HG02885 (cell line): ENCODE measurements at regions not wholly inside any gene's neighbourhood (a gene's known extent, or its start where the extent isn't known, plus 50 kb on each side); places are given as distances from the start of the nearest gene placed in this dataset.

Experiments used
- ATAC-seq: cut with Tn5 transposase; IDR thresholded peaks from one replicate; pipeline ENCODE4 v1.9.1; 2021; ENCODE audit warnings: mild to moderate bottlenecking; ENCODE audit not compliant: unreplicated experiment, poor library complexity

GRCh38 chr5:104431981-104432380, 869.4 kb upstream of the NUDT12 start:
- ATAC-seq = no peak

- ATAC-seq = no peak
Measured at GRCh38 chr5:104431002-104431620, 868.5 kb upstream of the NUDT12 start.

- ATAC-seq = no peak
Measured at GRCh38 chr5:104429911-104430310, 867.3 kb upstream of the NUDT12 start.

- ATAC-seq = no peak
Measured at GRCh38 chr5:104421431-104421830, 858.8 kb upstream of the NUDT12 start.

- ATAC-seq = no peak
Measured at GRCh38 chr5:104418056-104418455, 855.5 kb upstream of the NUDT12 start.

GRCh38 chr5:104412649-104413240, 850.2 kb upstream of the NUDT12 start:
- peak; percentile 89 for ATAC-seq

DNA sequence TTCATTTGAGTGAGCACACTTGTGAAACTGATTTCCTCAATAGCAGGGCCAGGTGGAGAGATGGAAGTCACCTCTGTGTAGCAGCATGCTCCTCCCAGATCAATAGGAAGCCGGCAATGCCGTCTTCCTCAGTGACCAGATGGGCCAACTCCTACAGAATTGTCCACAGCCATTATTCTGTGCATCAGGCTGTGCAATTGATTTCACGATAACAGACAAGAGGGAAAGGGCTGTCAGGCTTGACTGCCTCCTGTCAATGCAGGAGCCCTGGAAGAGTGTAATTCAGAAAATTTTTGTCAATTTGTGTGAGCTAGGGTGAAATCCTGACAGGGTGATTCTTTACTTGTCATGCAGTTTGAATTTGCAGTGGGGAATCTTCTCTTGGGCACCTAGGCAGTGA, 838.4 kb upstream of the NUDT12 start:
- ATAC-seq = no peak

GRCh38 chr5:104385906-104386305, 823.3 kb upstream of the NUDT12 start:
- no peak for ATAC-seq

GRCh38 chr5:104375345-104375744, 812.8 kb upstream of the NUDT12 start:
- no peak for ATAC-seq

DNA sequence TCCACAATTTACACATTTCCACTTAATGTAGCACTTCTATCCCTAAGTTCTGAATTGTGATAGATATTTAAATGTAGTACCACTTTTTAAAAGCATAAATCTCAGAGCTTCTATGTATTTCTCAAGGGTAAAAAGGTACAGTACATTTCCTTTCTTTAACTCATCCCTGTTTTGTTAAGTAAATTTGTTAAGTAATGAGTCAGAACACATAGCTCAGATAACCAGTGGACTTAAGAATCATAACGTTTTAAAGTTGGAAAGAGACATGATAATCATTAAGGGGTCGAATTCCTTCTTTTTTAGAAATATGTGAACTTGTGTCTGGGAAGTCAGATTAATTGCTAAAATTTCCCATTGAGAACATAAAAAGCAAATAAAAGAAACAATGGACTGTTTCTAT, 810.2 kb upstream of the NUDT12 start:
- ATAC-seq = no peak

GRCh38 chr5:104372376-104372775, 809.8 kb upstream of the NUDT12 start:
- ATAC-seq = no peak

DNA sequence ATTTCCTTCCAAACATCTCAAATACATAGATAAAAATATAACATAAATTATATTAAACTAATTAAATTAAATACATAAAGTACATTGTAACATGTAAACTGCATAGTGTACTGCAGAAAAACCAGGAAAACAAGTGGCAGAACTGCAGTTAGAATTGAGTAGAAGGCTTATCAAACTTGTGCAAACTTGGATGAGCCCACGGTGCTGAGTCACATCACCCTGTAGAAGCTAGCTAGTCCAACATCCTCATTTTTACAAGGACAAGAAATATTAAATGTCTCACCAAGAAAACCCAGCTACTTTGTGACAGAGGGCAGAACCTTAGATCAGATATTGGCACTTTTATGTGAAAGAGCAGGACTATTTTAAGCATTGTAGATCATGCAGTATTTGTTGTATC, 807.9 kb upstream of the NUDT12 start:
- ATAC-seq = no peak

DNA sequence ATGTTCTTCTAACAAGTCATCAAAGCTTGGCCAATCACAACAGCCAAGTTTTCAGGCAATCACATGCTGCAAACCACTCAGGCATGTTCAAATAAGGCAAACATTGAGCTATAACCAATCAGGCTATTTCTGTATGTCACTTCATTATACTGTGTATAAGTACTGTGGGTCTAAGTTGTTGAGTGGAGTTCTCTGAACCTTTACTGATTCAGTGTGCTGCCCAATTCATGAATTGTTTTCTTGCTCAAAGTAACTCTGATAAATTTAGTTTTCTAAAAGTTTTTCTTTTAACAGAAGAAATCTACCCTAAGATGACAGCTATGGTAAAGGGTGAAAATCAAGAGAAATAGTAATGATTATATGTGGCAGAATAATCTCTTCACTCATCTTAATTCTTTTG, 805.4 kb upstream of the NUDT12 start:
- ATAC-seq = no peak

DNA sequence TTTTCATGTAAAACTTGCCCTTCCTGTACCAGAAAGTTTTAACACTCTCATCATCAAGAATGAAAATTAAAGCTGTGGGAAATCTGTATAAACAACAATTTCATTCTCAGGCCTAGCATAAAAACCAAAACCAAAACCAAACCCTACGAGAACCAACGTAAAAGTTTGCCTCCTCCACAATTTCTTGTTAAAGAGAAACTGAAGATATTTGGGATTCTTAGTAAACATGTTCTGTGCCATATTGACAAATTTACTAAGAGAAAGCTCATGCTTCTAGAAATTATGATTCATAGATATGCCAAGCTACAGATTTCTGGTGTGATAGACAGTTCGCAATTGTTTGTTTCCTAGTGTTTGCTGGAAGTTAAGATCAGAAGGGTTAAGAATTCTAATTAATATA, 801.0 kb upstream of the NUDT12 start:
- no peak for ATAC-seq

DNA sequence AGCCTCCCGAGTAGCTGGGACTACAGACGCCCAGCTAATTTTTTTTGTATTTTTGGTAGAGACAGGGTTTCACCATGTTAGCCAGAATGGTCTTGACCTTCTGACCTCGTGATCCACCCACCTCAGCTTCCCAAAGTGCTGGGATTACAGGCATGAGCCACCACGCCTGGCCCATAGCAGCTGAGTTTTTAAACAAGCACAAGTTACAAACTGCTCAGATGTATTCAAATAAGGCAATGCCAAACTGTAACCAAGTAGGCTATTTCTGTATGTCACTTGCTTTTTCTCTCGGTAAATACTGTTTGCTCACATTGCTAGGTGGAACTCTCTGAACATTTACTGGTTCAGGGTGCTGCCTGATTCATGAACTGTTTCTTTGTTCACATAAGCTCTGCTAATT, 799.3 kb upstream of the NUDT12 start:
- ATAC-seq = no peak

GRCh38 chr5:104355350-104355749, 792.8 kb upstream of the NUDT12 start:
- ATAC-seq = no peak

DNA sequence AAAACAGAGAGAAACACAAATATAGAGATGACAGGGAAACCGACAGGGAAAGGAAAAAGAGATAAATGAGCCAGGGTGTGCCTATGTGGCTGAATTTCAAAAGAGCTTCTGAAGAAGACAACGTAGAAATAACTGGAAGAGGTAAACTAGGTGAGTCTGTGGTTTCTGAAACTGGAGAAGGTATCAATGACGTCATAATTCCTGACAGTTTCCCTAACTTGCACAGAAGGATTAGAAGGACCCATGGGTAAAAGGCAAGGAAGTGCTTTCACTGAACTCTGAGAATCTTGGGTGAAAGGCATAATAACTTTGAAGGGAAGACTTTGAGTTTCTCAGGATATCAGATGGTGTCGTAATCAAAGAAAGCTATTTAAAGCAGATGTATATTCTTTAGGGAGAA, 790.8 kb upstream of the NUDT12 start:
- ATAC-seq = no peak

GRCh38 chr5:104352954-104353353, 790.4 kb upstream of the NUDT12 start:
- ATAC-seq = no peak

GRCh38 chr5:104347119-104347708, 784.6 kb upstream of the NUDT12 start:
- no peak for ATAC-seq

- no peak for ATAC-seq
Measured at GRCh38 chr5:104345222-104346016, 782.8 kb upstream of the NUDT12 start.

GRCh38 chr5:104344809-104345208, 782.2 kb upstream of the NUDT12 start:
- ATAC-seq = no peak
